Adrenal gland (tissue), 5 donors: ENCODE measurements at regions not wholly inside any gene's neighbourhood (a gene's known extent, or its start where the extent isn't known, plus 50 kb on each side); places are given as distances from the start of the nearest gene placed in this dataset.

Source experiments
- POLR2A ChIP-seq, 2 donors: fragments of 450-650 bp; IDR thresholded peaks; one replicate each; pipeline ENCODE4 v1.6.1; 2017; ENCODE audit warnings: antibody characterized with exemption in 2 of 2, mild to moderate bottlenecking in 2 of 2, moderate library complexity in 1 of 2
- TF ChIP-seq, protein P1 (sequence below), 6 experiments: fragments of 450-650 bp in 4 of 6; fragments of 200-600 bp in 2 of 6; sonication (generic) in 1 of 6; IDR thresholded peaks; 1 replicate in 5 of 6; 2 replicates in 1 of 6; pipeline versions ENCODE4 v1.5.1 to v1.8.0; 2016 to 2021; ENCODE audit warnings: antibody characterized with exemption in 6 of 6, mild to moderate bottlenecking in 2 of 6, moderate library complexity in 1 of 6
- donor health status: DM: no; HTN: no; CAD: no.

DNA sequence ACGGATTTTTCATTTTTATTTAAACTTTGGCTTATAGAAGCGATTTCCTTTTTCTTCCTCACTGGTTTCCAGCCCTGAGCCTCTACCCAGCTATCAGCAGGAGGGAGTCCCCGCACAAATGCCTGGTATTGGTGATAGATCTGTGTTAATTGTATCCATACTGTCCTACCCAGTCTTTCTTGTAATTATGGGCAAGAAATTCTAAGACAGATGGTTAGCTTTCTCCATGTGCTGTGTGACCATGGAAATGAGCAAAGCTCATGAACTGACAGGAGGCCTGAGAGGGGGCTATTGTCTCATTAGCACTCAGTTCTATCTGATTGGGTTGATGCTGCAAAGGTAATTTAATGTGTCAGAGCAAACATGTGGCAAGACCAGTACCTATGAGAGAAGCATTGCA, 108.1 kb upstream of the IVNS1ABP start:
- no peak for TF ChIP-seq POLR2A (IDR thresholded peaks at IDR 0.05)
- TF ChIP-seq, protein P1, sequence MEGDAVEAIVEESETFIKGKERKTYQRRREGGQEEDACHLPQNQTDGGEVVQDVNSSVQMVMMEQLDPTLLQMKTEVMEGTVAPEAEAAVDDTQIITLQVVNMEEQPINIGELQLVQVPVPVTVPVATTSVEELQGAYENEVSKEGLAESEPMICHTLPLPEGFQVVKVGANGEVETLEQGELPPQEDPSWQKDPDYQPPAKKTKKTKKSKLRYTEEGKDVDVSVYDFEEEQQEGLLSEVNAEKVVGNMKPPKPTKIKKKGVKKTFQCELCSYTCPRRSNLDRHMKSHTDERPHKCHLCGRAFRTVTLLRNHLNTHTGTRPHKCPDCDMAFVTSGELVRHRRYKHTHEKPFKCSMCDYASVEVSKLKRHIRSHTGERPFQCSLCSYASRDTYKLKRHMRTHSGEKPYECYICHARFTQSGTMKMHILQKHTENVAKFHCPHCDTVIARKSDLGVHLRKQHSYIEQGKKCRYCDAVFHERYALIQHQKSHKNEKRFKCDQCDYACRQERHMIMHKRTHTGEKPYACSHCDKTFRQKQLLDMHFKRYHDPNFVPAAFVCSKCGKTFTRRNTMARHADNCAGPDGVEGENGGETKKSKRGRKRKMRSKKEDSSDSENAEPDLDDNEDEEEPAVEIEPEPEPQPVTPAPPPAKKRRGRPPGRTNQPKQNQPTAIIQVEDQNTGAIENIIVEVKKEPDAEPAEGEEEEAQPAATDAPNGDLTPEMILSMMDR (IDR thresholded peaks at IDR 0.05), result no peak
